Fibroblast of the aortic adventitia (primary cell): ENCODE measurements at regions not wholly inside any gene's neighbourhood (a gene's known extent, or its start where the extent isn't known, plus 50 kb on each side); places are given as distances from the start of the nearest gene placed in this dataset.
A peak's percentile ranks its signal among the peaks of the same experiment; 100 is the strongest.
"Not testable (repeated sequence)": the region's sequence is repeated elsewhere in the genome, so short reads cannot be mapped to it uniquely, and the experiment has no call there.

ENCODE experiments used
- DNase-seq: peaks from one replicate; pipeline ENCODE4 v3.0.0-alpha.2; 2010; ENCODE audit warnings: low read depth
- H3K4me3 ChIP-seq: 2 replicates; pipeline ENCODE4 v1.5.1; 2011; ENCODE audit warnings: low read depth, mild to moderate bottlenecking, control low read depth, low read length, moderate library complexity
- CTCF ChIP-seq: IDR thresholded peaks from 2 replicates; pipeline ENCODE4 v1.5.1; 2011; ENCODE audit warnings: mild to moderate bottlenecking, low read length, control low read depth, inconsistent platforms; ENCODE audit not compliant: insufficient read depth

- DNase-seq: no peak
- no peak overlapping the region for H3K4me3 ChIP-seq
- no peak for TF ChIP-seq CTCF
Observed at GRCh38 chr2:185526161-185526560, 212.4 kb upstream of the FSIP2 start.

- DNase-seq: no peak
- H3K4me3 ChIP-seq: no peak overlapping the region
- no peak for TF ChIP-seq CTCF
Observed at GRCh38 chr2:185531721-185532120, 206.9 kb upstream of the FSIP2 start.

- no peak for DNase-seq
- no peak for TF ChIP-seq CTCF
- no peak overlapping the region for H3K4me3 ChIP-seq
Observed at GRCh38 chr2:185537689-185538088, 200.9 kb upstream of the FSIP2 start.

- no peak overlapping the region for H3K4me3 ChIP-seq
- no peak for TF ChIP-seq CTCF
Observed at GRCh38 chr2:185567196-185567595, 171.4 kb upstream of the FSIP2 start.

GRCh38 chr2:185567940-185568339 lies 170.7 kb upstream of the FSIP2 start:
- DNase-seq: no peak
- no peak for TF ChIP-seq CTCF
- H3K4me3 ChIP-seq: no peak overlapping the region

More at GRCh38 chr2:185567196-185567595, 171.4 kb upstream of the FSIP2 start:
- DNase-seq: no peak

- no peak overlapping the region for H3K4me3 ChIP-seq
- no peak for DNase-seq
- no peak for TF ChIP-seq CTCF
Observed at GRCh38 chr2:185578322-185578721, 160.3 kb upstream of the FSIP2 start.

- TF ChIP-seq CTCF: no peak
- H3K4me3 ChIP-seq: no peak overlapping the region
- peak; percentile 9 for DNase-seq
Observed at GRCh38 chr2:185583058-185583816, 155.4 kb upstream of the FSIP2 start.

- H3K4me3 ChIP-seq, DNase-seq: not testable (repeated sequence)
Observed at GRCh38 chr2:185585165-185585564, 153.4 kb upstream of the FSIP2 start.

GRCh38 chr2:185591276-185591675 lies 147.3 kb upstream of the FSIP2 start:
- H3K4me3 ChIP-seq, DNase-seq: not testable (repeated sequence)
